GM12878 (cell line): ENCODE measurements at regions not wholly inside any gene's neighbourhood (a gene's known extent, or its start where the extent isn't known, plus 50 kb on each side); places are given as distances from the start of the nearest gene placed in this dataset.

ENCODE experiments used
- ATAC-seq: fragments of 200-7000 bp; cut with Tn5 transposase; 3 replicates; pipeline ENCODE4 v1.9.1; 2020; ENCODE audit warnings: mild to moderate bottlenecking, moderate library complexity
- BruUV-seq: library from RNA; stranded (reverse); fragments of 400-500 nt; replicated peaks from 2 replicates; lab custom pipeline; 2021; lab: Mats Ljungman, UMichigan
- CTCF ChIA-PET: fragments of 300-600 bp; sonication (Branson Sonifier 250); formaldehyde crosslinking; extraction: SDS; loops from one replicate; lab custom pipeline; 2021; ENCODE audit warnings: inconsistent platforms; lab: Yijun Ruan, JAX
- POLR2A ChIA-PET: fragments of 350-600 bp; formaldehyde crosslinking; extraction: SDS; loops from one replicate; lab custom pipeline; 2021; ENCODE audit warnings: inconsistent platforms; lab: Charles Lee
- RAD21 ChIA-PET: fragments of 300-600 bp; sonication (Branson Sonifier 250); formaldehyde crosslinking; loops from one replicate; lab custom pipeline; 2023; ENCODE audit warnings: antibody characterized with exemption; ENCODE audit not compliant: unreplicated experiment; lab: Charles Lee
- SMC1A ChIA-PET: fragments of 300-600 bp; sonication (Branson Sonifier 250); formaldehyde crosslinking; loops from one replicate; lab custom pipeline; 2023; ENCODE audit not compliant: unreplicated experiment, uncharacterized antibody; lab: Charles Lee
- DNase-seq: peaks from one replicate; pipeline ENCODE4 v3.0.0-alpha.2; 2011; ENCODE audit warnings: low read depth, low spot score
- FAIRE-seq: peaks from 3 replicates; lab custom pipeline; 2011; peaks lifted over from hg19 to GRCh38; lab: Jason Lieb, UNC
- H2AFZ ChIP-seq: 2 replicates; pipeline ENCODE4 v1.6.0; 2011; ENCODE audit warnings: low read depth, low read length, control low read depth; ENCODE audit not compliant: control insufficient read depth
- H3K27ac ChIP-seq: 2 replicates; pipeline ENCODE4 v1.5.1; 2011; ENCODE audit warnings: control low read depth; ENCODE audit not compliant: control insufficient read depth, insufficient read depth
- H3K27me3 ChIP-seq, 2 experiments: replicated peaks in 1 of 2; 2 replicates each; pipeline versions ENCODE4 v1.6.0 to v1.6.1; 2011; ENCODE audit warnings: low read length in 1 of 2; ENCODE audit not compliant: control insufficient read depth in 2 of 2, insufficient read depth in 2 of 2
- H3K36me3 ChIP-seq, 2 experiments: 2 replicates each; pipeline ENCODE4 v1.5.1; 2011; ENCODE audit warnings: low read length in 1 of 2; ENCODE audit not compliant: control insufficient read depth in 2 of 2, insufficient read depth in 2 of 2
- H3K4me1 ChIP-seq: 2 replicates; pipeline ENCODE4 v1.6.1; 2011; ENCODE audit warnings: mild to moderate bottlenecking, low read length, moderate library complexity, mixed read lengths; ENCODE audit not compliant: control insufficient read depth, insufficient read depth
- H3K4me2 ChIP-seq: 2 replicates; pipeline ENCODE4 v1.6.0; 2011; ENCODE audit warnings: control low read depth; ENCODE audit not compliant: control insufficient read depth, insufficient read depth
- H3K4me3 ChIP-seq: fragments of 200-600 bp; sonication (generic); 2 replicates; pipeline ENCODE4 v1.5.1; 2016
- H3K79me2 ChIP-seq: 2 replicates; pipeline ENCODE4 v1.6.0; 2011; ENCODE audit warnings: low read length; ENCODE audit not compliant: control insufficient read depth, insufficient read depth
- H3K9ac ChIP-seq: 2 replicates; pipeline ENCODE4 v1.8.0; 2011; ENCODE audit warnings: low read length, control low read depth, mixed read lengths; ENCODE audit not compliant: control insufficient read depth, insufficient read depth
- H3K9me3 ChIP-seq: replicated peaks from 3 replicates; pipeline ENCODE4 v1.5.1; 2011; ENCODE audit warnings: mild to moderate bottlenecking, low read length; ENCODE audit not compliant: control insufficient read depth, insufficient read depth
- H4K20me1 ChIP-seq: 2 replicates; pipeline ENCODE4 v1.6.0; 2011; ENCODE audit not compliant: control insufficient read depth, insufficient read depth
- BCLAF1 ChIP-seq: fragments of 450-650 bp; IDR thresholded peaks from 2 replicates; pipeline ENCODE4 v1.6.1; 2017; ENCODE audit warnings: antibody characterized with exemption, mild to moderate bottlenecking, moderate library complexity
- IKZF1 ChIP-seq: fragments of 450-650 bp; conservative IDR thresholded peaks from 2 replicates; pipeline ENCODE4 v1.6.1; 2017; ENCODE audit warnings: antibody characterized with exemption, mild to moderate bottlenecking
- NBN ChIP-seq: fragments of 450-650 bp; IDR thresholded peaks from 2 replicates; pipeline ENCODE4 v1.6.1; 2016
- SP1 ChIP-seq: IDR thresholded peaks from one replicate; pipeline ENCODE4 v1.6.1; 2011; ENCODE audit warnings: low read depth, low read length
- STAT1 ChIP-seq: fragments of 450-650 bp; conservative IDR thresholded peaks from 2 replicates; pipeline ENCODE4 v1.6.1; 2014; ENCODE audit warnings: antibody characterized with exemption, mild to moderate bottlenecking
- TCF12 ChIP-seq: IDR thresholded peaks from 2 replicates; pipeline ENCODE4 v1.6.1; 2011; ENCODE audit warnings: low read depth, mild to moderate bottlenecking, low read length
- ZZZ3 ChIP-seq: IDR thresholded peaks from 2 replicates; pipeline ENCODE4 v1.6.1; 2011; ENCODE audit warnings: low read depth; ENCODE audit not compliant: control insufficient read depth, insufficient read length
- WGBS: methylation state at CpG from one replicate; pipeline ENCODE4 v1.1.6; 2016; ENCODE audit warnings: low lambda C conversion rate; ENCODE audit not compliant: insufficient replicate concordance, insufficient coverage; ENCODE audit errors: missing lambda C conversion rate; 5-methylcytosine and 5-hydroxymethylcytosine counted together
- in situ Hi-C: fragments of 300-500 bp; cut with MboI; formaldehyde crosslinking; loops from 9 replicates; pipeline ENCODE4 v1.14.3; 2018; ENCODE audit warnings: mixed read lengths
- intact Hi-C: fragments of 100-400 bp; cut with micrococcal nuclease; formaldehyde crosslinking; loops from one replicate; pipeline ENCODE4 v1.14.2; 2022; ENCODE audit not compliant: unreplicated experiment
- TF ChIP-seq, protein P1 (sequence below): fragments of 450-650 bp; IDR thresholded peaks from 2 replicates; pipeline ENCODE4 v1.6.1; 2017; ENCODE audit warnings: borderline replicate concordance
- TF ChIP-seq, protein P2 (sequence below): IDR thresholded peaks from 2 replicates; pipeline ENCODE4 v1.6.1; 2012; ENCODE audit warnings: improper control_type of control experiment, low read depth, low read length; ENCODE audit not compliant: insufficient replicate concordance
- TF ChIP-seq, protein P3 (sequence below): fragments of 450-650 bp; formaldehyde crosslinking; IDR thresholded peaks from 2 replicates; pipeline ENCODE4 v1.5.0; 2022; ENCODE audit warnings: mild to moderate bottlenecking, missing genetic modification characterization
- TF ChIP-seq, protein P4 (sequence below): IDR thresholded peaks from 2 replicates; pipeline ENCODE4 v1.6.1; 2011; ENCODE audit warnings: low read depth, mild to moderate bottlenecking, low read length, moderate library complexity, borderline replicate concordance; ENCODE audit errors: extremely low read depth

GRCh38 chr20:4076671-4077070 lies 61.3 kb upstream of the RNF24 start:
- DNase-seq = no peak
- POLR2A ChIA-PET = no interaction called here
- CTCF ChIA-PET = interaction anchor here (1.1 to 1.6 kb wide), 2 partner anchors 8 to 144 kb away, joined by 3 to 5 read pairs; no protein-coding TSS in a partner anchor
- SMC1A ChIA-PET = interaction anchor here (0.6 kb wide), 1 partner anchor 24 kb away, joined by 3 read pairs; no protein-coding TSS in a partner anchor
- Histone ChIP-seq H3K27ac (no peak overlapping the region), H2AFZ (no peak overlapping the region), H3K4me2 (no peak overlapping the region), H3K36me3 (no peaks in the 10 kb centered on the region), H3K9me3 (no peaks in the 10 kb centered on the region), H3K4me3 (no peak overlapping the region), H3K27me3 (peaks cover 0 to 3% of the 10 kb centered on the region in 2 experiments; a peak in 1 of 4 replicates), H3K9ac (no peak overlapping the region), H4K20me1 (no peaks in the 10 kb centered on the region), H3K79me2 (no peaks in the 10 kb centered on the region), H3K4me1 (no peaks in the 10 kb centered on the region; the same call in 1 of the 2 replicates)
- no peak for FAIRE-seq
- RAD21 ChIA-PET = interaction anchor here (0.6 to 1.3 kb wide), 2 partner anchors 9 to 184 kb away, joined by 3 to 4 read pairs; no protein-coding TSS in a partner anchor
- ATAC-seq = no peak
- 31% methylated on average over 3 of the region's 3 CpGs for WGBS
- intact Hi-C loops (no loop called here), in situ Hi-C loops (no loop called here)
- BruUV-seq = no TSS peak
- TF ChIP-seq, protein P1, sequence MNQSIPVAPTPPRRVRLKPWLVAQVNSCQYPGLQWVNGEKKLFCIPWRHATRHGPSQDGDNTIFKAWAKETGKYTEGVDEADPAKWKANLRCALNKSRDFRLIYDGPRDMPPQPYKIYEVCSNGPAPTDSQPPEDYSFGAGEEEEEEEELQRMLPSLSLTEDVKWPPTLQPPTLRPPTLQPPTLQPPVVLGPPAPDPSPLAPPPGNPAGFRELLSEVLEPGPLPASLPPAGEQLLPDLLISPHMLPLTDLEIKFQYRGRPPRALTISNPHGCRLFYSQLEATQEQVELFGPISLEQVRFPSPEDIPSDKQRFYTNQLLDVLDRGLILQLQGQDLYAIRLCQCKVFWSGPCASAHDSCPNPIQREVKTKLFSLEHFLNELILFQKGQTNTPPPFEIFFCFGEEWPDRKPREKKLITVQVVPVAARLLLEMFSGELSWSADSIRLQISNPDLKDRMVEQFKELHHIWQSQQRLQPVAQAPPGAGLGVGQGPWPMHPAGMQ = no peak
- TF ChIP-seq, protein P2, sequence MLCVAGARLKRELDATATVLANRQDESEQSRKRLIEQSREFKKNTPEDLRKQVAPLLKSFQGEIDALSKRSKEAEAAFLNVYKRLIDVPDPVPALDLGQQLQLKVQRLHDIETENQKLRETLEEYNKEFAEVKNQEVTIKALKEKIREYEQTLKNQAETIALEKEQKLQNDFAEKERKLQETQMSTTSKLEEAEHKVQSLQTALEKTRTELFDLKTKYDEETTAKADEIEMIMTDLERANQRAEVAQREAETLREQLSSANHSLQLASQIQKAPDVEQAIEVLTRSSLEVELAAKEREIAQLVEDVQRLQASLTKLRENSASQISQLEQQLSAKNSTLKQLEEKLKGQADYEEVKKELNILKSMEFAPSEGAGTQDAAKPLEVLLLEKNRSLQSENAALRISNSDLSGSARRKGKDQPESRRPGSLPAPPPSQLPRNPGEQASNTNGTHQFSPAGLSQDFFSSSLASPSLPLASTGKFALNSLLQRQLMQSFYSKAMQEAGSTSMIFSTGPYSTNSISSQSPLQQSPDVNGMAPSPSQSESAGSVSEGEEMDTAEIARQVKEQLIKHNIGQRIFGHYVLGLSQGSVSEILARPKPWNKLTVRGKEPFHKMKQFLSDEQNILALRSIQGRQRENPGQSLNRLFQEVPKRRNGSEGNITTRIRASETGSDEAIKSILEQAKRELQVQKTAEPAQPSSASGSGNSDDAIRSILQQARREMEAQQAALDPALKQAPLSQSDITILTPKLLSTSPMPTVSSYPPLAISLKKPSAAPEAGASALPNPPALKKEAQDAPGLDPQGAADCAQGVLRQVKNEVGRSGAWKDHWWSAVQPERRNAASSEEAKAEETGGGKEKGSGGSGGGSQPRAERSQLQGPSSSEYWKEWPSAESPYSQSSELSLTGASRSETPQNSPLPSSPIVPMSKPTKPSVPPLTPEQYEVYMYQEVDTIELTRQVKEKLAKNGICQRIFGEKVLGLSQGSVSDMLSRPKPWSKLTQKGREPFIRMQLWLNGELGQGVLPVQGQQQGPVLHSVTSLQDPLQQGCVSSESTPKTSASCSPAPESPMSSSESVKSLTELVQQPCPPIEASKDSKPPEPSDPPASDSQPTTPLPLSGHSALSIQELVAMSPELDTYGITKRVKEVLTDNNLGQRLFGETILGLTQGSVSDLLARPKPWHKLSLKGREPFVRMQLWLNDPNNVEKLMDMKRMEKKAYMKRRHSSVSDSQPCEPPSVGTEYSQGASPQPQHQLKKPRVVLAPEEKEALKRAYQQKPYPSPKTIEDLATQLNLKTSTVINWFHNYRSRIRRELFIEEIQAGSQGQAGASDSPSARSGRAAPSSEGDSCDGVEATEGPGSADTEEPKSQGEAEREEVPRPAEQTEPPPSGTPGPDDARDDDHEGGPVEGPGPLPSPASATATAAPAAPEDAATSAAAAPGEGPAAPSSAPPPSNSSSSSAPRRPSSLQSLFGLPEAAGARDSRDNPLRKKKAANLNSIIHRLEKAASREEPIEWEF = no peak
- TF ChIP-seq NBN (no peak), ZZZ3 (no peak), TCF12 (no peak), STAT1 (no peak), SP1 (no peak), IKZF1 (no peak), BCLAF1 (no peak)
- TF ChIP-seq, protein P3, sequence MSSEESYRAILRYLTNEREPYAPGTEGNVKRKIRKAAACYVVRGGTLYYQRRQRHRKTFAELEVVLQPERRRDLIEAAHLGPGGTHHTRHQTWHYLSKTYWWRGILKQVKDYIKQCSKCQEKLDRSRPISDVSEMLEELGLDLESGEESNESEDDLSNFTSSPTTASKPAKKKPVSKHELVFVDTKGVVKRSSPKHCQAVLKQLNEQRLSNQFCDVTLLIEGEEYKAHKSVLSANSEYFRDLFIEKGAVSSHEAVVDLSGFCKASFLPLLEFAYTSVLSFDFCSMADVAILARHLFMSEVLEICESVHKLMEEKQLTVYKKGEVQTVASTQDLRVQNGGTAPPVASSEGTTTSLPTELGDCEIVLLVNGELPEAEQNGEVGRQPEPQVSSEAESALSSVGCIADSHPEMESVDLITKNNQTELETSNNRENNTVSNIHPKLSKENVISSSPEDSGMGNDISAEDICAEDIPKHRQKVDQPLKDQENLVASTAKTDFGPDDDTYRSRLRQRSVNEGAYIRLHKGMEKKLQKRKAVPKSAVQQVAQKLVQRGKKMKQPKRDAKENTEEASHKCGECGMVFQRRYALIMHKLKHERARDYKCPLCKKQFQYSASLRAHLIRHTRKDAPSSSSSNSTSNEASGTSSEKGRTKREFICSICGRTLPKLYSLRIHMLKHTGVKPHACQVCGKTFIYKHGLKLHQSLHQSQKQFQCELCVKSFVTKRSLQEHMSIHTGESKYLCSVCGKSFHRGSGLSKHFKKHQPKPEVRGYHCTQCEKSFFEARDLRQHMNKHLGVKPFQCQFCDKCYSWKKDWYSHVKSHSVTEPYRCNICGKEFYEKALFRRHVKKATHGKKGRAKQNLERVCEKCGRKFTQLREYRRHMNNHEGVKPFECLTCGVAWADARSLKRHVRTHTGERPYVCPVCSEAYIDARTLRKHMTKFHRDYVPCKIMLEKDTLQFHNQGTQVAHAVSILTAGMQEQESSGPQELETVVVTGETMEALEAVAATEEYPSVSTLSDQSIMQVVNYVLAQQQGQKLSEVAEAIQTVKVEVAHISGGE (CRISPR knock-in tag) = no peak
- TF ChIP-seq, protein P4, sequence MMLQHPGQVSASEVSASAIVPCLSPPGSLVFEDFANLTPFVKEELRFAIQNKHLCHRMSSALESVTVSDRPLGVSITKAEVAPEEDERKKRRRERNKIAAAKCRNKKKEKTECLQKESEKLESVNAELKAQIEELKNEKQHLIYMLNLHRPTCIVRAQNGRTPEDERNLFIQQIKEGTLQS = no peak
